22Rv1 (cell line): ENCODE measurements at regions not wholly inside any gene's neighbourhood (a gene's known extent, or its start where the extent isn't known, plus 50 kb on each side); places are given as distances from the start of the nearest gene placed in this dataset.

Source experiments
- CTCF ChIP-seq: fragments of 450-650 bp; IDR thresholded peaks from 2 replicates; pipeline ENCODE4 v1.5.1; 2017; ENCODE audit warnings: mild to moderate bottlenecking
- ZFX ChIP-seq: fragments of 450-650 bp; IDR thresholded peaks from 2 replicates; pipeline ENCODE4 v1.6.1; 2017; ENCODE audit warnings: antibody characterized with exemption, borderline replicate concordance

- TF ChIP-seq CTCF, result no peak
- TF ChIP-seq ZFX, result no peak
Measured at GRCh38 chr10:44680764-44681163, 230.4 kb upstream of the TMEM72 start.
